ENCODE measurements at regions not wholly inside any gene's neighbourhood (a gene's known extent, or its start where the extent isn't known, plus 50 kb on each side); places are given as distances from the start of the nearest gene placed in this dataset.

DNA sequence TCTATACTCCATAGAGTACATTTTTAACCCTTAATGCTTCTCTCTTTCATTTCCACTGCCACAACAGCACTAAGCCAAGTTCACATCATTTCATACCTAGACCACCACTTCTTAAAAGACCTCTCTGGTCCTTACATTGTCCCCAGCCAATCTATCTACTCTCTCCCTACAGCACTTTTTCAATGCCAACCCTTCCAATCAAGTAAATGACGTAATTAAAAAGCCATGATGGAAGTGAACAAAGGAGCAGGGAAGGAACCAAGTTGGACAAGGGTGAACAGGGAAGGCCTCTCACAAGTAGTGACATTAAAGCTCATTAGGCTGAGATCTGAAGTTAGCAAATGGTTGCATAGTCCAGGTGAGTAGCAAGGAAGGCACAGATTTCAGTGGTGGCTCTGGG is 195.1 kb upstream of the CCDC150 start:
- no peak for DNase-seq

DNA sequence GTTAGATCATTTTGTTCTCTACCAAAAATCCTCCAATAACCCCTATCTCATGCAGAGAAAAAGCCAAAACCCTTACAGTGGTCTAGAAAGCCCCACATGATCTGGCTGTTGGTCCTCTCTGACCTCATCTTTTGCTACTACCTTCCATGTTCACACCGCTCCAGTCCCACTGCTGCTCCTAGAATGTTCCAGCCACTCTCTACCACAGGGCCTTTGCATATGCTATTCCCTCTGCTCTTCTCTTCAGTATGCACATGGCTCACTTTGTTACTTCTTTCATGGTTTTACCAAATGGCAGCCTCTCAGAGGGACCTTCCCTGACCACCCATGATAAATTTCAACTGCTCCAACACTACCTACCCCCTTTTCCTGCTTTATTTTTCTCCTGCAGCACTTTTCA is 193.5 kb upstream of the CCDC150 start:
- DNase-seq = no peak

DNA sequence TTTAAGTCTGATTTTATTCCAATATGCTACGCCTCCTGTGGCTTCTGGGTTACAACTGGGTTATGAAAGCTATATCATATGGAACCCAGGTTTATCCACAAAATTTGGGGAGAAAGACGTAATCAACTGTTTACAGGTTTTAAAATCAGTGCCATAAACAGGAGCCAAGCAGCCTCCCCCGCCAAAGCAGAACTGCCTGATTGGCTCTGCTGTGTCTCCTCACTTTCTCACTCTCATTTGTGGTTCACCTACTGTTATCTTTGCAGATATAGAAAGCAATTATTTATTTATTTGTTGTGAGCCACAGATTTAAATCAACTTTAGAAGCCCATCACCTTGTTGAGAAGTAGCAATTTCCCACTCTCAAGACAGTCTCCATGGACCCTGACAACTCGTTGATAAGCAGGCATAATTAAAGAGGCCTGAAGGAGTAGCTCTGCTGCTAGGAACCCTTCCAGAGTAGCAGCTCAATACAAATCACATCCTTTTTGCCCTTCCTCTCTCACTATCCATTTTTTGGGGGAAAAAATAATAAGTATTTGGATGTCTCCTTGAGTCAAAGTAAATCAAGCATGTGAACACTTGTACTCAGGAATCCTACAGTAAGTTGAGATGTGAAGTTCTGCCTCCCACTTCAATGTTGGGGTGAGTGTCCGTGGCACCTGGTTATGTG is 191.0 kb upstream of the CCDC150 start:
- no peak for DNase-seq

DNA sequence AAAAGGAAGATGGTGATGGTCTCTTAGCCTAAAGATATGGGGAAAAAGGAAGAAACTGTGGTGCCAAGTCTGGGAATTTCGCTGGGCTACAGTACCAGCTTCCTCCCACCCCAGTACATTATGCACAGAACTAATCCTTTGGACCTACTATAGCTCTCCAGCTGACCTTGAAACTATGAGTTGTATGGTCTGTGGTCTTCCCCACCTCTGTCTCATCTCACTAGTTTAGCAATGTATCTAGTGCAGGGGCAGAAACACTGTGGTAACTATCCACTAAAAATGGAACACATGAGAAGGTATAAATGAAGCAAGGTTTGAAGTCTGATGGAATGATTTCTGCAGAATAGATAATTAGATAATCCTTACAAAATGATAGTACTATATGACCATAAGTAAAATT is 190.4 kb upstream of the CCDC150 start:
- no peak for DNase-seq

DNA sequence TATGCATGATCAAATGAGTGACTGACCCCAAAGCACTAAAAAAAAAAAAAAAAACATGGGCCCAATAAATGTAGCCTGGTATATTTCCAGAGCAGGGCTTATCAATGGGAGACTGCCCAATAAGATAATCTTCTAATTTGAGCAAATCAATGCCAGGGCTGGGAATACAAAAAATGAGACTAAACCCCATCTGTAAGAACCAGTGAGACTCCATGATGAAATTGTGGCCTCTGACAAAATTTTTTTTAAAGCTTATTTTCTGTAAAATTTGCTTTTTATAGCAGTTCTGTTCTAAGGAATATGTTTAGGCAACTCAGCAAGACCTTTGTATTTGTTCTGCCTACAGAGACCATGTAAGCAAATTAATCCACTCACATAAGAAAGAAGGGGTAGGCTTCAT is 186.8 kb upstream of the CCDC150 start:
- DNase-seq = no peak

DNA sequence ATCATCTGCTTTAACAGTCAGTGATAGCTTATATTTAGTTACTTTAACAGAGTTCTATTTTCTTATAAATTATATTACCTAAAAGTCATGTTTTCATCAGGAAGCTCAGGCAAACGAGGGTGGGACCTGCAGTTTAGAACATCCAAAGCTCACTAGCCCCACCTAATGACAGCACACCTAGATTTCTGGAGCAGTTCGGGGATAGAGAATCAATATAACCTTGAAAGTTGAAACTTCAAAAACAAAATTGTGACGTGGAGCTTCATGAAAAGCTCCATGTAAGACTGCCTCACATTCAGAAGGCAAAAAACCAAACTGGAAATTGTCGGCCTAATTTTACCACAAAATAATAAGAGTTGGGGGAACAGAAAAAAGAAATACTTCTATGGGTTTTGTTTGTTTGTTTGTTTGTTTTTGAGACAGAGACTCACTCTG is 185.9 kb upstream of the CCDC150 start:
- DNase-seq = peak; percentile 90

DNA sequence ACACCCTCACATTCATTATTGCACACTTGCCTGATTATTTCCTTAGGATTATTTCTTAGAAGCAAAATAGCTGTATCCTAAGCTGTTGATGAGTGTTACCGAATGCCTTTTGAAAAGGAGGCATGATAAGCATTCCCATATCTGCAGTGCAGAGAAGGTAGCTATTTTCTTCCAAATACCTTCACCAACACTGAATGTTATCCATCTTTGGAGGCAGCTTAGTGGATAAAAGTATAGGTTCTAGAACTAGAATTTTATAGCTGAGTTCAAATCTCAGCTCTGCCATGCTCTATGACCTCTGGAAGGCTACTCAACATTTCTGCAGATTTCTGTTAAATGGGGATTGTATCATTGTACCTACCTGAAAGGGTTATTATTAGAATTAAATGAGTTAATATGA is 185.0 kb upstream of the CCDC150 start:
- no peak for DNase-seq

DNA sequence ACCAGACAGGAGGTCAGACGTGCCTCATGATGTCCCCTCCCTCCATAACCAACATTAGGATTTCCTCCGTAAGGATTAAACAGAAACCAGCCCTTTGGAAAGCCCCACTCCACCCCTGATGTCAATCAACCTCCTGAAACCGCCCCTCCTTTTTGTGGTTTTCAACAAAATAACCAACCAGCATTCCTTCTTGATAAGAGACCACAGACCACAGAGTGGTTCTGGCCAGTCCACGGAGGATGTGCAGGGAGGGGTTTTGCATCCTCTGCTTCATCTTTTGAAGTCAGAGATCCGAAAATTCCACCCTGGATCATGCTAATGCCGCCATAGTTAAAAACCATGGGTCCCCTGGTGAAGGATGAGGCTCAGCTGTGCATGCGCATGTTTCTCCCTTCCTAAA is 180.0 kb upstream of the CCDC150 start:
- DNase-seq = no peak

DNA sequence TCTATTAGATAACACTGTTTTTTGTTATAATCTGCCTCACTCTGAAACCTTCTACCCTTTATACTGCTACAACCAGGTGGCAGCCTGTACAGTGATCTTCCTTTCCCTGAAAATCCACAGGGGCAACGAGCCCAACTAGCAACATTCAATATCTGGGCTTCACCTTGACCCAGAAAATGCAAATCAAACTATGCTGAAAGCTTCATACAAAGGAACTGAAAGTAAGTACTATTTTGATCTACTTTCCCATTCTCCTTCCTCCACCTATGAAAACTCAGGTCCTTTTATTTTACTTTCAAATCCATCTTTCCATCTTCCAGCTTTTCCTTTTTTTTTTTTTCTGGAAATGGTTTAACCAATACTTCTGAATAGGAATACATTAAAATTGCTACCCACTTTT is 175.8 kb upstream of the CCDC150 start:
- DNase-seq = no peak

DNA sequence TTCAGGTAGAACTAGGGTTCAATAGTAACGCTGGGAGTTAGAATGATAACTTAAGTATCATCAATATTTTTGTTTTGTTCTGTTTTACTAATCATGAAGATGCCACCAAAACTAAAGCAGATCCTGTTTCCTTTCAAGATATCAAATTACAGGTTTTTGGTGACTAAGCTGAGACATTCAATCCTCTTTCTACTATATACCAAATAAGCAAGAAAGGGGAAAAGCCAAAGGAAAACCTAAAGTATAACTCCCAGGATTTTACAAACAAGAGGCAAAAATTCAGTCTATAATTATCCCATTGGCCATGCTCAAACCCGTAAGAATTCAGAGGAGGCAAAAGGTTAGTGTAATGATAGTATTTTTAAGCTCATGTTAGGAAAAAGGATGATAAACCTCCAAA is 175.2 kb upstream of the CCDC150 start:
- no peak for DNase-seq

DNA sequence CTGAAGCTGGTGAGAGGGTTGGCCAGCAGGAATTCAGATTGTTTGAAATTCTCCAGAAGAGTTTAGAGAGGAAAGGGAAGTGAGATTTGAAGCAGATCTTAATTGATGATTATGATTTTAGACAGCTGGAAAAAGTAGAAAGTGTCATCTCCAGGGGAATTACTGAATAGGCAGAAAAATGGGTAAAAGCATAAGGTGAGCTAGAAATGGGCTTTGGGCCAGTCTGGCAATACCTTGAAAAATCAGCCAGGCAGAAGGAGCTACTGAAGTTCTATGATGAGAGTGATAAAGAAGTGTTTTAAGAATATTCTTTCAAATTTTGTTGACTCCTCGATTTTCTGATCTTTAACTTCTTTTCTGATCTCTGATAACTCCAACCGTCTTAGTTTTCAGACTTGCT is 172.9 kb upstream of the CCDC150 start:
- no peak for DNase-seq

DNA sequence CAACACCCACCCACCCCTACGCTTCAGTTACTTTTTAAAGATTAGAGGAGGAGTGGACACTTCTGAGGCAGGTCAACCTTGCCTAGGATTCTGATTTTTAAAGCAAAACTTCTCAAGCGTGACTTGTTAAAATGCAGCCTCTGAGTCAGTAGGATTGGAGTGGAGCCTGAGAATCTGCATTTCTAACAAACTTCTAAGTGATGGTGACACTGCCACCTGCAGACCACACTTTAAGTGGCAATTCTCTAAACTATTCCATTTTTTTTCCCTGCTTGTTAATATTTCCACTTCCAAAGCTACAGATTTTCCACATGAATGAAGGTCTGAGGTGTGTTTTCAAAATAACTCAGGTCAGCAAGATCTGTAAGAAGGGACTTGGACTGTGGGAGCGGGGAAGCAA is 171.1 kb upstream of the CCDC150 start:
- peak; percentile 3 for DNase-seq

DNA sequence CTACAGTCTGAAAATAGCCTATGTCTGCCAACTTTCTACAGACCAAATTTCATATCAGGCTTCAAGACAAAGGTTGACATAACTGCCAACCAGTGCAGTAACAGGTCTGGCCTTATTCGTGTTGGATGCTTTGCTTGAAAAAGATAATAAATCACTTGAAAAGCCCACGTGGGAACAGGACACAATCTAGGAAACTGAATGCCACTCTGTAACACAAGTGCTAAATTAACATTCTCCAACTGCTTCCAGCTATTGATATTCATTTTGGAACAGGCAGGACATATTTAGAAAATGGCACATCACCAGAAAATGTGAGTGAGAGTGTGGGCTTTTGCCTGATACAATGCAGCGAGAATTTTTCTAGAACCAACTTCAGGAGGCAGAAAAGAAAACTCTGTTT is 165.9 kb upstream of the CCDC150 start:
- no peak for DNase-seq

DNA sequence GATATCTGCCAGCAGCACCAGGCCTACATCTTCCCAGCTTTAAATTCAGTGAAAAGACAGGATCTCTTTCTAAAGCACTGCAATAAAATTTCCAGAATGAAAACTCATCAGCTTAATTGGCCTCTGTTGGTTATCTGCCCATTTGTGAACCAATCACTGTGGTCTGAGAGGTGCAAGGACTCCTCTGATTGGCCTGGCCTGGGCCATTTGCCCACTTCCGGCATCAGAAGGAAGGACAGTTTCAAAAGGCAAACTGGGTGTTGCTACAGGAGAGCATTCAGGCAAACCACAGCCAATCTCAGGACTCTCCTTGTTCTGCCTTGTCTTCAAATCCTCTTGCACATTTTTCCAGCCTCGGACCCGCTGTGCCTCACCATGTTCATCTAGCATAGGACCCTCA is 163.9 kb upstream of the CCDC150 start:
- DNase-seq = no peak

DNA sequence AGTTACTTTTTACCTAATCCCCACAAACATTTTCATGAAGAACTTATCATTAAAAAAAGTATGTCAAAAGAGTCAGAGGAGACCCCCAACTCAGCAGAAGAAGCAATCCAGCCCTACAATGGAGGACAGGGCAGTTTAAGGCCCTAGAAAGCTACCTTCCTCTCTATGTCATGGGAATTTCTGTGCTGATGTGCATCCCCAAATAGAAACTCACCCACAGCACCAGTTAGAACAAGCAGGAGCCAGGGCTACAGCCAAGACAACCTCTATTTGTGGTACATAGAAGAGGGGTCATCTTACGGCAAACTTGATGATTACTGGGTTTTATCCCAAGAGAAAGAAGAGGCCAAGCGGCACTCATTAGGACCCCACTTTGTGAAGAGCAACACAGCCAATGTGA is 160.9 kb upstream of the CCDC150 start:
- DNase-seq = no peak

DNA sequence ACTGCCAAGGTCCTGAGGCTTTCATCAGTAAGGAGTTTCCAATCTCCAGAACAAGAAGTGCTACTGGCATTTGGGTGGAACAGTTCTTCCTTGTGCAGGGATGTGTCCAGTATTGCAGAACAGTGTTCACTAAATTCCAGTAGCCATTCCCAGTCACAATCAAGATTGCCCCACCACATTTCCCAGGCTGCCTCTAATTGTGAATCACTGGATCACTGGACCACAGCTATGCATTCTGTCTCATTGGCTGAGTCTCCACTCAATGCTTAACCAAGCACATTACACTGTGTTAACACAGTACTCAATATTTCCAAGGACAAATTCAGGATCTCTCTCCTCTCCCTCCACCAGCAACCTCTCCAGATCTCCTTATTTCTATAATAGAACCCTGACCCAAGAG is 160.2 kb upstream of the CCDC150 start:
- DNase-seq = no peak

DNA sequence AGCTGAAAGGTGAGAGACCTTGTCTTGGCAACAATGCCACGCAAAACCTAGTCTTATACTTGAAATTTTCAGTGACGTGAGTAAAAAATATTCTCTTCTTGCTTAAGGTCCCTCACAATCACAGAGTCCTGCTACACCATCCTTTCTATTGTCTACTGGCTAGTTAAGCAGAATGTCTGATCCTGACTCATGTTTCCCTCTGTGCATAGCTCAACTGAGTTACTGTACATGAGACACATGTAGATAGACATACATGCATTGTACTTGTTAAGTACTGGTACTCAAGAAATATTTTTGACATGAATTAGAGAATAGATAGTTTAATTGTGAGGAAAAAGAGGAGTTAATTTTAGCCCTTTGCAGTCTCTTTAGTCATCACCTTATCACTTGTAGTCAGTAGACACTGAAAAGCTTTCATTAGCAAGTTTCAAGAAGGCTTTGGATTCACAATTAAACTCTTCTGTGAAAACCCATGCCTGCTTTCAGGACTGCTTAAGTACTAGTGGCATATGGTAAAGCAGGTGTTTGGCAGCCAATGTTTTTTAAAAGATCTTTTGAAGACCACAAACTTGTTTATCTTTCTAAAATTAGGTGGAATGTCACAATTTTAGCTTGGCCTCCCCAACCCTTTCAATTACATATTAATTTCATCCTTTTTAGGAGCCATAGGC is 158.7 kb upstream of the CCDC150 start:
- no peak for DNase-seq

DNA sequence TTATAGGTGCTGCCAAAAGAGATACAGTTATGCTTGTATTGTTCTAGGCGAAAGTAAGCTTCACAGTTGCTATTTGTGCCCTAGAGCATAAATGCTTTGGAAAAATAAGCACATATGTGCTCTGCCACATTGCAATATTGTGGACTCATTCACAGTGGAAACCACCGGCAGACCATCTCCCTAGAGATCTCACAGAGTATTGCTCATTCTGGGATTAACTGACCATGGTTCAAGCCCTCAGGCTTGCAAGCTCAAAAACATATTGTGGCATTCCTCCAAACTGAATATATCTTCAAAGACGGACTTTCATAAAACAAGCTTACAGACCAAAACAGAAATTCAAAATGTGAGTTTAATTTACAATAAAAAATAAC is 158.2 kb upstream of the CCDC150 start:
- no peak for DNase-seq

DNA sequence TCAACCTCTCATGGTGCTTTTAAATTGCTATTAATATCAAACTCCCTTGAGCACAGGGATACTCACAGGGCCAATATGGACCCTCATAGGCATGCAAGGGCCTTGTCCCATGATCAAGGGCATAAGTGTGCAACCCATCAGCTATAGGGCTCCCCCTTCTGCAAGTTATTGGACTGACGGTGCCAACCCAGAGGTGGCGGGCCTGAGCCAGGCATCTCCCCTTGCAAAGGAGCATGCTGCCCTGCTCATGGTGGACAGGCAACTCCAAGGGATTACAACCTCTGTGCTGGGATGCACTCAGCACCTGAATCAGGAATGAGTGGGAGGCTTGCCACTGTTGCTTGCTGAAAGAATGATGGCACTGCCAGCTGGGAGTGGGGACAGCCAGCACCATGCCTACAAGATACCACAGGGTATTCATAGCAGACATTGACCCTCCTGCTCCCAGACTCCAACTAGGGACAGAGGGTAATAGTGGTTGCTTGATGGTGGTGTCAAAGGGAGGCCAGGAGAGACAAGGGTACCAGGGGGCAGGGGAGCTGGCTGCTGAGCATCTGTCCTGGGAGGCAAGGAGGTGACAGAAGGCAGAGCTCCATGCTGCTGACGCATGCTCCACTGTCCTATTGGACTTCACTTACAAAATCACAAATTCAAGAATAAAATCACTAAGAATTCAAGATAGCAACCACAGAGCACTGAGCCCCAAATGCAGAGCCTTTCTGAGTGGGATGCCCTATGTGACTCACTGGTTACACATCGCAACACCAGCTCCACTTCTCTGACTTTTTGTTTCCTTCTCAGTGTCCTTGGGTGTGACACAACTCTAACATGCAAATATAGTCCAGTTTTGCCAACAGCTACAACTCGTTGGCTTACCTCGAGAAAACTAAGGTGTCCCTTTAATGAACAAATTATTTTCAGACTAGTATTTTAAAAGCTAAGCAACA is 157.1 kb upstream of the CCDC150 start:
- DNase-seq = no peak

DNA sequence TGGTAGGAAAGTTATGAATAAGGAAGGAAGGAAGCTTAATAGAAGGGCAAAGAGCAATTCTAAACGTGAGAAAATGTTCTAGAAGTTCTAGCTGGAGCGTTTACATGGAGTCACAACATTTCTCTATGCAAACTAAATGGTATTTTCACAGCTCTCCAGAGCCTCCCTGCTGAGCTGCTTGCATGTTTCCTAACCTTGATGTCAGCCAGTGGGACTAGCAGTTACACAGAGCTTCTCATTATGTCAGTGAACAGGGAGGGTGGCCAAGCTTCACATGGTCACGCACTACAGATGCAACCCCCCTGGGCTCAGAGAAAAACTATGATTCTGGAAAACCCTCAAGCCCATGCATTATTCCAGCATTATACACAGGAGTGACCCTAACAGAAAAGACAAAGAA is 153.4 kb upstream of the CCDC150 start:
- no peak for DNase-seq

DNA sequence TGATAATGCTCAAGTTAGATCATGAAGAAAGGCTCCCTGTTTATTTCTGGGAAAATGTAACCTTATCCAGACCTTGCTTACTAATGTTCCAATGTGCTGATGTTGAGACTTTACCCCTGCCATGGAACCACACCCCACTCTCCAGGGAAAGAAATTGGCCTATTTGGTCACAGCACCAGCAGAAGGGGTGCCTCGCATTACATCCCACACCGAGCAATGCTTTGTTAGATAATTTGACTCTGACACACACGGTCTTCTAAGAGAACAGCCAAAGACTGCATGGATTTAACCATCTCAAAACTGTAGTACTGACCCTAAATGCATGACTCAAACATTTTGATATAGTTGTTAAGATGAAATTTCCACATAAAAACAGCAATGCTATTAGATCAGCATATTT is 152.1 kb upstream of the CCDC150 start:
- no peak for DNase-seq

DNA sequence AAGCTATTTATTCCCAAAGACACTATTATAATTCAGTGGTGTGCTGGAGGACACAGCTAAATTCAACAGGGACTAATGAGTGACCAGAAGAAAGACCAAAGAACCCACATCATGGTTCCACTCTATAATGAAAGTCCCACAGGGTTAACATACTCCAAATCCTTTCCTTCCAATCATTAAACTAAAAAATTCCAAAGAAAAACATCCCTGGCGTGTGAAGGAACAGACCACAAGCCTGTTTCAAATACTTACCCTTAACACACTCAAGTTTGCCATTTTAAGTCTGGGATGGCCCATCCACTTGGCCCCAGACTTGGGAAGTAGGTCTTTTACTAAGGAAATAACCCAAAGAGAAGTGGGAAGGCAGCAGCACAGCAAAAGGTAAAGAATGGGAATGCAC is 150.1 kb upstream of the CCDC150 start:
- DNase-seq = no peak

DNA sequence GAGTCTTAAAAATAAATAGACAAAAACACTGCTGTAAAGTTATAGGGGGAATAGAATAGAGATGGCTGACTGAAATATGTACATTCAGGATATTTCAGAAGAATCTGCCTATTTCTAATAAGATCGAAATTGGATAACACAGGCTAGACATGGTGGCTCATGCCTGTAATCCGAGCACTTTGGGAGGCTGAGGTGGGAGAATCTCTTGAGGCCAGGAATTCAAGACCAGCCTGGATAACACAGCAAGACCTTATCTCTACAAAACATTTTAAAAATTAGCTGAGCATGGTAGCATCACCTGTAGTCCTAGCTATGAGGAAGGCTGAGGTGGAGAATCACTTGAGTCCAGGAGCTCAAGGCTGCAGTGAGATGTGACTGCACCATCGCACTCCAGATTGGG is 146.6 kb upstream of the CCDC150 start:
- no peak for DNase-seq

DNA sequence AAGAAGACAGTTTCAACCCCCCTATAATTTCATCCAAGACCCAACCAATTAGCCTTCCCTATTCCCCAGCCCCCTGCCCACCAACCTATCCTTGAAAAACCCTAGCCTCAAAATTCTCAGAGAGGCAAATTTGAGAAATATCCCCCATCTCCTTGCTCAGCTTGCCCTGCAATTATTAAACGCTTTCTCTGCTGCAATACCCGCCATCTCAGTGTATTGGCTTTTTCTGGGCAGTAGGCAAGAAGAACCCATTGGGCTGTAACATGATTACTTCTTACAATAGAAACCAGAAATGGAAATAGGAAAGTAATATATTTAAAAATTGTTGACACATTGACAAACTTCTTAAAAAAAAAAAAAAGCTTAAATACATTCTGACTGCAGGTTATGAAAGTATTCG is 140.6 kb upstream of the CCDC150 start:
- no peak for DNase-seq
